ENCODE measurements at regions not wholly inside any gene's neighbourhood (a gene's known extent, or its start where the extent isn't known, plus 50 kb on each side); places are given as distances from the start of the nearest gene placed in this dataset.

DNA sequence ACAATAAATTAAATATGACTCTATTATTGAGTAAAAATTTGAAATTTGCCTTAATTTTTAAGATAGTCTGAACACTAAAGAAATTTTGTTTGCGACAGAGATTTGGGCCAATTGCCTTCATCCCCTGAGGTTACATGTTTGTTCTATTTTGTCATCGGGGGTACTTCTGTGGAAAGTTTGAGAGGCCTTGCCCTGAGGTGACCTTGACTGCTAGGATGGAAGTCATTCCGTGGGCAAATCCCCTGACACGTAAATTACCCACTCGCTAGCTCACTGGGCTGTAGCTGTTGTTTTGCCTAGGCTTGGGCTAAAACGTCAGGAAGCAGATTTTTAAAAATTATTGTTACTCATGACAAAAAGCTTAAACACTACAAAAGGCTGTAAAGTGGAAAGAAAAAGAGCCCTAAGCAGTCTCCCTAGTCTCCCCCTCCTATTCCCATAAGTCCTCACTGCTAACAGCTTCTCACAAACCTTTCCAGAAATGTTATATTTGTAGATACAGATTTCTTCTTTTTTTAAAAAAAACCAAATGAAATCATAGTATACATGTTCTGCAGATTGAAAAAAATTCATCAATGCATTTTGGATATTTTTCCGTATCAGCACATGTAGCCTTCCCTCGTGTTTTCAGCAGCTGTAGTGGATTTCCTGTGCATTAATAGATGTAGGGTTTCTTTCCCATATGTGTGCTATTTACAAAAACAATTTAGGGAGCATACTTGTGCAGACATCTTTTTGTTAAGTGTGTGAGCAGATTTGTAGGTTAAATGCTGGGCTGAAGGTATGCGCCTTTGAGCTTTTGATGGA lies 142.7 kb downstream of the MRPS6 start:
- Mint-ChIP-seq H3K27ac (no peak overlapping the region), H3K9me3 (peaks cover 11% of the 10 kb centered on the region), H3K4me1 (no peaks in the 10 kb centered on the region; the same call in 2 of the 3 replicates), H3K4me3 (no peak overlapping the region), H3K36me3 (ENCODE audit: low read depth) (peaks cover 5% of the 10 kb centered on the region; the same call in 2 of the 3 replicates), H3K27me3 (ENCODE audit: insufficient read depth, low read depth, poor library complexity) (peaks cover 6% of the 10 kb centered on the region)
- Histone ChIP-seq H3K9me2 (ENCODE audit: insufficient read depth) (peaks cover 3% of the 10 kb centered on the region; the same call in 1 of the 2 replicates), H3F3A (replicated peaks; ENCODE audit: low read depth) (no peaks in the 10 kb centered on the region), H3K27me3 (ENCODE audit: insufficient read depth) (no peaks in the 10 kb centered on the region), H3K4me1 (ENCODE audit: insufficient read depth) (no peaks in the 10 kb centered on the region; the same call in 1 of the 2 replicates), H3K36me3 (ENCODE audit: insufficient read depth) (no peaks in the 10 kb centered on the region), H4K20me1 (replicated peaks; ENCODE audit: insufficient read depth) (no peaks in the 10 kb centered on the region), H3K79me2 (replicated peaks; ENCODE audit: insufficient read depth) (no peaks in the 10 kb centered on the region), H3K27ac (ENCODE audit: low read depth) (no peak overlapping the region), H3K4me2 (no peak overlapping the region), H2AFZ (no peak overlapping the region), H3K4me3 (no peak overlapping the region)
- no peak for TF ChIP-seq ZNF114 (CRISPR knock-in tag; IDR thresholded peaks at IDR 0.05)
- no peak for DNase-seq (ENCODE audit: low spot score)
- no peak for ATAC-seq

DNA sequence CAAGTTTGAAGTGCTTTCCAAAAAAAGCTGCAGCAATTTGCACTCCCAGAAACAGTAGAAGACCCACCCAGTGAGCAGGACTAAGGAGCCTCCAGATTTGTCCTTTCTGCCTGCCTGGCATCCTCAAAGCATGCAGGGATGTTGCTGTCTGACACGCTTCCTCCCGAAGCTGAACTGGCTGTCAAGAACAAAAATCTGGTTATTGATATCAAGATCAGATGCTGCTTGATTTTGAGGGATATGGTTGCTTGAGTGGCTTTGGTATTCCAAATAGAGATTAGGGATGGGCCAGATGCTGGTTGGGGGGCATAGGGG lies 143.3 kb downstream of the MRPS6 start:
- Histone ChIP-seq H3K27ac (ENCODE audit: low read depth) (no peak overlapping the region), H2AFZ (no peak overlapping the region), H3K9me2 (ENCODE audit: insufficient read depth) (peaks cover 3% of the 10 kb centered on the region; the same call in 1 of the 2 replicates), H3F3A (replicated peaks; ENCODE audit: low read depth) (no peaks in the 10 kb centered on the region), H3K4me2 (no peak overlapping the region), H3K4me3 (no peak overlapping the region), H3K27me3 (ENCODE audit: insufficient read depth) (no peaks in the 10 kb centered on the region), H3K36me3 (ENCODE audit: insufficient read depth) (no peaks in the 10 kb centered on the region), H4K20me1 (replicated peaks; ENCODE audit: insufficient read depth) (no peaks in the 10 kb centered on the region), H3K4me1 (ENCODE audit: insufficient read depth) (no peaks in the 10 kb centered on the region; the same call in 1 of the 2 replicates), H3K79me2 (replicated peaks; ENCODE audit: insufficient read depth) (no peaks in the 10 kb centered on the region)
- no peak for DNase-seq (ENCODE audit: low spot score)
- H3K36me3 Mint-ChIP-seq (ENCODE audit: low read depth): peaks cover 5% of the 10 kb centered on the region; the same call in 2 of the 3 replicates
- TF ChIP-seq, protein P1, sequence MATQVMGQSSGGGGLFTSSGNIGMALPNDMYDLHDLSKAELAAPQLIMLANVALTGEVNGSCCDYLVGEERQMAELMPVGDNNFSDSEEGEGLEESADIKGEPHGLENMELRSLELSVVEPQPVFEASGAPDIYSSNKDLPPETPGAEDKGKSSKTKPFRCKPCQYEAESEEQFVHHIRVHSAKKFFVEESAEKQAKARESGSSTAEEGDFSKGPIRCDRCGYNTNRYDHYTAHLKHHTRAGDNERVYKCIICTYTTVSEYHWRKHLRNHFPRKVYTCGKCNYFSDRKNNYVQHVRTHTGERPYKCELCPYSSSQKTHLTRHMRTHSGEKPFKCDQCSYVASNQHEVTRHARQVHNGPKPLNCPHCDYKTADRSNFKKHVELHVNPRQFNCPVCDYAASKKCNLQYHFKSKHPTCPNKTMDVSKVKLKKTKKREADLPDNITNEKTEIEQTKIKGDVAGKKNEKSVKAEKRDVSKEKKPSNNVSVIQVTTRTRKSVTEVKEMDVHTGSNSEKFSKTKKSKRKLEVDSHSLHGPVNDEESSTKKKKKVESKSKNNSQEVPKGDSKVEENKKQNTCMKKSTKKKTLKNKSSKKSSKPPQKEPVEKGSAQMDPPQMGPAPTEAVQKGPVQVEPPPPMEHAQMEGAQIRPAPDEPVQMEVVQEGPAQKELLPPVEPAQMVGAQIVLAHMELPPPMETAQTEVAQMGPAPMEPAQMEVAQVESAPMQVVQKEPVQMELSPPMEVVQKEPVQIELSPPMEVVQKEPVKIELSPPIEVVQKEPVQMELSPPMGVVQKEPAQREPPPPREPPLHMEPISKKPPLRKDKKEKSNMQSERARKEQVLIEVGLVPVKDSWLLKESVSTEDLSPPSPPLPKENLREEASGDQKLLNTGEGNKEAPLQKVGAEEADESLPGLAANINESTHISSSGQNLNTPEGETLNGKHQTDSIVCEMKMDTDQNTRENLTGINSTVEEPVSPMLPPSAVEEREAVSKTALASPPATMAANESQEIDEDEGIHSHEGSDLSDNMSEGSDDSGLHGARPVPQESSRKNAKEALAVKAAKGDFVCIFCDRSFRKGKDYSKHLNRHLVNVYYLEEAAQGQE (IDR thresholded peaks at IDR 0.05; ENCODE audit: unreplicated experiment): no peak
- TF ChIP-seq ZNF114 (CRISPR knock-in tag; IDR thresholded peaks at IDR 0.05) (no peak), STAT1 (IDR thresholded peaks at IDR 0.05; ENCODE audit: unreplicated experiment) (no peak), POLR2AphosphoS5 (IDR thresholded peaks at IDR 0.05; ENCODE audit: low read depth) (no peak), ZNF462 (CRISPR knock-in tag; IDR thresholded peaks at IDR 0.05) (no peak), EZH2 (IDR thresholded peaks at IDR 0.05; ENCODE audit: low read depth, unreplicated experiment) (no peak)
- peaks cover 11% of the 10 kb centered on the region for H3K9me3 Mint-ChIP-seq
- no peak overlapping the region for H3K4me3 Mint-ChIP-seq
- H3K27ac Mint-ChIP-seq: no peak overlapping the region
- no peaks in the 10 kb centered on the region; the same call in 2 of the 3 replicates for H3K4me1 Mint-ChIP-seq
- ATAC-seq: no peak
- H3K27me3 Mint-ChIP-seq (ENCODE audit: insufficient read depth, low read depth, poor library complexity): peaks cover 6% of the 10 kb centered on the region

Data from GM23338 (cell line).